ENCODE measurements at regions not wholly inside any gene's neighbourhood (a gene's known extent, or its start where the extent isn't known, plus 50 kb on each side); places are given as distances from the start of the nearest gene placed in this dataset.

GRCh38 chr13:50152655-50153309 is 137.5 kb downstream of the KCNRG start:
- Mint-ChIP-seq H3K36me3 (no peaks in the 10 kb centered on the region), H3K9me3 (no peaks in the 10 kb centered on the region), H3K4me3 (peak overlapping the region; percentile 57), H3K27ac (no peak overlapping the region), H3K4me1 (peaks cover 15% of the 10 kb centered on the region)
- DNase-seq (ENCODE audit: low spot score in 2 of 2), result no peak
- ATAC-seq, result no peak

GRCh38 chr13:50153401-50153800 is 138.2 kb downstream of the KCNRG start:
- Mint-ChIP-seq H3K4me3 (peak overlapping the region; percentile 57), H3K9me3 (no peaks in the 10 kb centered on the region), H3K4me1 (peaks cover 15% of the 10 kb centered on the region), H3K36me3 (no peaks in the 10 kb centered on the region), H3K27ac (no peak overlapping the region)
- DNase-seq (ENCODE audit: low spot score in 2 of 2) (no peak), ATAC-seq (no peak)

GRCh38 chr13:50153876-50154275 is 138.6 kb downstream of the KCNRG start:
- ATAC-seq, result no peak
- Mint-ChIP-seq H3K4me3 (no peak overlapping the region), H3K4me1 (peaks cover 15% of the 10 kb centered on the region), H3K9me3 (no peaks in the 10 kb centered on the region), H3K36me3 (no peaks in the 10 kb centered on the region), H3K27ac (no peak overlapping the region)
- no peak for DNase-seq (ENCODE audit: low spot score in 2 of 2)

GRCh38 chr13:50154697-50155096 is 139.5 kb downstream of the KCNRG start:
- peaks cover 15% of the 10 kb centered on the region for H3K4me1 Mint-ChIP-seq
- no peak overlapping the region for H3K4me3 Mint-ChIP-seq
- no peaks in the 10 kb centered on the region for H3K9me3 Mint-ChIP-seq
- DNase-seq (ENCODE audit: low spot score in 2 of 2), result no peak
- H3K36me3 Mint-ChIP-seq, result no peaks in the 10 kb centered on the region
- no peak overlapping the region for H3K27ac Mint-ChIP-seq
- ATAC-seq, result no peak

GRCh38 chr13:50156140-50156539 is 140.9 kb downstream of the KCNRG start:
- no peak for DNase-seq (ENCODE audit: low spot score in 2 of 2)
- Mint-ChIP-seq H3K4me1 (peaks cover 15% of the 10 kb centered on the region), H3K36me3 (no peaks in the 10 kb centered on the region), H3K27ac (no peak overlapping the region), H3K4me3 (no peak overlapping the region), H3K9me3 (no peaks in the 10 kb centered on the region)
- no peak for ATAC-seq

GRCh38 chr13:50156561-50157127 is 141.4 kb downstream of the KCNRG start:
- Mint-ChIP-seq H3K4me3 (no peak overlapping the region), H3K36me3 (no peaks in the 10 kb centered on the region), H3K27ac (no peak overlapping the region), H3K9me3 (no peaks in the 10 kb centered on the region), H3K4me1 (peaks cover 15% of the 10 kb centered on the region)
- no peak for DNase-seq (ENCODE audit: low spot score in 2 of 2)
- no peak for ATAC-seq

- Mint-ChIP-seq H3K27ac (no peak overlapping the region), H3K4me3 (no peak overlapping the region), H3K4me1 (no peaks in the 10 kb centered on the region), H3K9me3 (no peaks in the 10 kb centered on the region), H3K36me3 (no peaks in the 10 kb centered on the region)
- ATAC-seq, result no peak
- no peak for DNase-seq (ENCODE audit: low spot score in 2 of 2)
Measured at GRCh38 chr13:50158385-50159165, 143.3 kb downstream of the KCNRG start.

GRCh38 chr13:50159607-50160006 is 144.4 kb downstream of the KCNRG start:
- ATAC-seq (no peak), DNase-seq (ENCODE audit: low spot score in 2 of 2) (no peak)
- H3K4me1 Mint-ChIP-seq, result no peaks in the 10 kb centered on the region
- no peak overlapping the region for H3K27ac Mint-ChIP-seq
- no peak overlapping the region for H3K4me3 Mint-ChIP-seq
- peaks cover 6% of the 10 kb centered on the region for H3K36me3 Mint-ChIP-seq
- H3K9me3 Mint-ChIP-seq, result no peaks in the 10 kb centered on the region

GRCh38 chr13:50161052-50161451 is 145.8 kb downstream of the KCNRG start:
- Mint-ChIP-seq H3K27ac (no peak overlapping the region), H3K4me3 (no peak overlapping the region), H3K4me1 (no peaks in the 10 kb centered on the region), H3K9me3 (no peaks in the 10 kb centered on the region), H3K36me3 (peaks cover 6% of the 10 kb centered on the region)
- DNase-seq (ENCODE audit: low spot score in 2 of 2) (no peak), ATAC-seq (no peak)

- H3K4me3 Mint-ChIP-seq, result no peak overlapping the region
- DNase-seq (ENCODE audit: low spot score in 2 of 2) (no peak), ATAC-seq (no peak)
- no peaks in the 10 kb centered on the region for H3K4me1 Mint-ChIP-seq
- H3K27ac Mint-ChIP-seq, result no peak overlapping the region
- H3K36me3 Mint-ChIP-seq, result peaks cover 6% of the 10 kb centered on the region
- no peaks in the 10 kb centered on the region for H3K9me3 Mint-ChIP-seq
Measured at GRCh38 chr13:50162001-50162400, 146.8 kb downstream of the KCNRG start.

- H3K27ac Mint-ChIP-seq, result no peak overlapping the region
- no peaks in the 10 kb centered on the region for H3K4me1 Mint-ChIP-seq
- peaks cover 6% of the 10 kb centered on the region for H3K36me3 Mint-ChIP-seq
- no peak for ATAC-seq
- DNase-seq (ENCODE audit: low spot score in 2 of 2), result no peak
- H3K4me3 Mint-ChIP-seq, result no peak overlapping the region
- H3K9me3 Mint-ChIP-seq, result no peaks in the 10 kb centered on the region
Measured at GRCh38 chr13:50162567-50162966, 147.3 kb downstream of the KCNRG start.

- DNase-seq (ENCODE audit: low spot score in 2 of 2) (no peak), ATAC-seq (peak; percentile 94)
- no peaks in the 10 kb centered on the region for H3K9me3 Mint-ChIP-seq
- H3K27ac Mint-ChIP-seq, result no peak overlapping the region
- peaks cover 6% of the 10 kb centered on the region for H3K36me3 Mint-ChIP-seq
- H3K4me3 Mint-ChIP-seq, result no peak overlapping the region
- no peaks in the 10 kb centered on the region for H3K4me1 Mint-ChIP-seq
Measured at GRCh38 chr13:50167224-50167947, 152.1 kb downstream of the KCNRG start.

- ATAC-seq, result no peak
- Mint-ChIP-seq H3K27ac (no peak overlapping the region), H3K36me3 (peaks cover 6% of the 10 kb centered on the region), H3K4me1 (no peaks in the 10 kb centered on the region), H3K9me3 (no peaks in the 10 kb centered on the region), H3K4me3 (no peak overlapping the region)
- DNase-seq (ENCODE audit: low spot score in 2 of 2), result no peak
Measured at GRCh38 chr13:50167967-50168366, 152.7 kb downstream of the KCNRG start.

- DNase-seq (ENCODE audit: low spot score in 2 of 2) (no peak), ATAC-seq (peak; percentile 19)
- Mint-ChIP-seq H3K4me3 (no peak overlapping the region), H3K9me3 (no peaks in the 10 kb centered on the region), H3K36me3 (peaks cover 4% of the 10 kb centered on the region), H3K4me1 (no peaks in the 10 kb centered on the region), H3K27ac (no peak overlapping the region)
Measured at GRCh38 chr13:50168786-50169185, 153.5 kb downstream of the KCNRG start.

GRCh38 chr13:50170447-50171037 is 155.3 kb downstream of the KCNRG start:
- H3K9me3 Mint-ChIP-seq, result no peaks in the 10 kb centered on the region
- ATAC-seq, result no peak
- no peak overlapping the region for H3K27ac Mint-ChIP-seq
- no peaks in the 10 kb centered on the region for H3K36me3 Mint-ChIP-seq
- no peak overlapping the region for H3K4me3 Mint-ChIP-seq
- no peak for DNase-seq (ENCODE audit: low spot score in 2 of 2)
- H3K4me1 Mint-ChIP-seq, result peaks cover 5% of the 10 kb centered on the region

All from stimulated activated effector memory CD8-positive, alpha-beta T cell treated with anti-CD3 and anti-CD28 coated beads, Interleukin-12 subunit alpha, Interleukin-12 subunit beta, amount 100 ng/mL, for 72 hours (primary cell).